Kidney (tissue), 13 donors: ENCODE measurements at regions not wholly inside any gene's neighbourhood (a gene's known extent, or its start where the extent isn't known, plus 50 kb on each side); places are given as distances from the start of the nearest gene placed in this dataset.

ENCODE experiments used
- DNase-seq, 5 donors: peaks; one replicate each; pipeline ENCODE4 v3.0.0-alpha.2; 2013 to 2020
- FAIRE-seq: peaks from 2 replicates; lab custom pipeline; 2012; peaks lifted over from hg19 to GRCh38; lab: Jason Lieb, UNC
- H3K27ac ChIP-seq, 2 donors: one replicate each; pipeline ENCODE4 v1.7.0; 2013; ENCODE audit warnings: low read depth in 2 of 2, low read length in 2 of 2, inconsistent platforms in 1 of 2
- H3K27me3 ChIP-seq: one replicate; pipeline ENCODE4 v1.7.1; 2013; ENCODE audit warnings: low read length, inconsistent platforms; ENCODE audit not compliant: control insufficient read depth, insufficient read depth
- H3K36me3 ChIP-seq, 3 donors: one replicate each; pipeline versions ENCODE4 v1.7.0 to v1.7.1; 2013; ENCODE audit warnings: low read length in 3 of 3, control low read depth in 1 of 3, inconsistent platforms in 1 of 3; ENCODE audit not compliant: insufficient read depth in 3 of 3, control insufficient read depth in 2 of 3
- H3K4me1 ChIP-seq, 3 donors: one replicate each; pipeline versions ENCODE4 v1.7.0 to v1.7.1; 2013; ENCODE audit warnings: low read length in 3 of 3, inconsistent platforms in 1 of 3, low read depth in 1 of 3; ENCODE audit not compliant: control insufficient read depth in 2 of 3, insufficient read depth in 2 of 3
- H3K4me3 ChIP-seq, 3 donors: one replicate each; pipeline versions ENCODE4 v1.7.0 to v1.8.1; 2013; ENCODE audit warnings: low read length in 3 of 3, control low read depth in 1 of 3, inconsistent platforms in 1 of 3
- H3K9ac ChIP-seq, 3 donors: one replicate each; pipeline versions ENCODE4 v1.7.0 to v1.7.1; 2013; ENCODE audit warnings: low read length in 3 of 3, control low read depth in 1 of 3, inconsistent platforms in 1 of 3
- H3K9me3 ChIP-seq, 3 donors: one replicate each; pipeline versions ENCODE4 v1.7.0 to v1.7.1; 2013; ENCODE audit warnings: low read length in 3 of 3, control low read depth in 1 of 3, inconsistent platforms in 1 of 3; ENCODE audit not compliant: control insufficient read depth in 2 of 3, insufficient read depth in 1 of 3
- intact Hi-C: fragments of 100-400 bp; cut with DNase I; formaldehyde crosslinking; loops from one replicate; pipeline ENCODE4 v1.11.1; 2022
- TF ChIP-seq, protein P1 (sequence below): IDR thresholded peaks from 3 replicates; pipeline ENCODE4 v1.5.1; 2012; ENCODE audit warnings: mild to moderate bottlenecking, moderate library complexity, borderline replicate concordance; ENCODE audit not compliant: insufficient read depth; ENCODE audit errors: extremely low read depth
- donor health status: control.
- donor health status: control.
- donor health status: control.
- donor health status: control.
- donor health status: control.
- donor health status: DM: yes; HTN: yes; CAD: no.
- donor health status: Normal renal cell carcinoma (clear cell type).

DNA sequence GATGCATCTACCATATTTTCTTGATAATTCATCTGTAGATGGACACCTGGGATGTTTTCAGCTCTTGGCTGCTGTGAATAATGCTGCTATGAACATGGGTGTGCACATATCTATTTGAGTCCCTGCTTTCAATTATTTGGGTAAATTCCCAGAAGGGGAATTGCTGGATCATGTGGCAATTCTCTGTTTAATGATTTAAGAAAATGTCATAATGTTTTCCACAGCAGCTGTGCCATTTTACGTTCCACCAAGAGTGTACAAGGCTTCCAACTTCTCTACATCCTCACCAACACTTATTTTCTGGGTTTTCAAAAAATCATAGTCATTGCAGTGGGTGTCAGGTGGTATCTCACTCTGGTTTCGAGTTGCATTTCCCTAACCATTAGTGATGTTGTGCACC is 64.4 kb downstream of the NSMCE3 start:
- DNase-seq: no peak
- FAIRE-seq: no peak
- intact Hi-C loops: no loop called here
- Histone ChIP-seq H3K27ac (no peak overlapping the region), H3K4me1 (no peaks in the 10 kb centered on the region), H3K9me3 (no peaks in the 10 kb centered on the region), H3K27me3 (no peaks in the 10 kb centered on the region), H3K9ac (no peak overlapping the region), H3K4me3 (no peak overlapping the region), H3K36me3 (no peaks in the 10 kb centered on the region)
- TF ChIP-seq, protein P1, sequence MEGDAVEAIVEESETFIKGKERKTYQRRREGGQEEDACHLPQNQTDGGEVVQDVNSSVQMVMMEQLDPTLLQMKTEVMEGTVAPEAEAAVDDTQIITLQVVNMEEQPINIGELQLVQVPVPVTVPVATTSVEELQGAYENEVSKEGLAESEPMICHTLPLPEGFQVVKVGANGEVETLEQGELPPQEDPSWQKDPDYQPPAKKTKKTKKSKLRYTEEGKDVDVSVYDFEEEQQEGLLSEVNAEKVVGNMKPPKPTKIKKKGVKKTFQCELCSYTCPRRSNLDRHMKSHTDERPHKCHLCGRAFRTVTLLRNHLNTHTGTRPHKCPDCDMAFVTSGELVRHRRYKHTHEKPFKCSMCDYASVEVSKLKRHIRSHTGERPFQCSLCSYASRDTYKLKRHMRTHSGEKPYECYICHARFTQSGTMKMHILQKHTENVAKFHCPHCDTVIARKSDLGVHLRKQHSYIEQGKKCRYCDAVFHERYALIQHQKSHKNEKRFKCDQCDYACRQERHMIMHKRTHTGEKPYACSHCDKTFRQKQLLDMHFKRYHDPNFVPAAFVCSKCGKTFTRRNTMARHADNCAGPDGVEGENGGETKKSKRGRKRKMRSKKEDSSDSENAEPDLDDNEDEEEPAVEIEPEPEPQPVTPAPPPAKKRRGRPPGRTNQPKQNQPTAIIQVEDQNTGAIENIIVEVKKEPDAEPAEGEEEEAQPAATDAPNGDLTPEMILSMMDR: no peak

DNA sequence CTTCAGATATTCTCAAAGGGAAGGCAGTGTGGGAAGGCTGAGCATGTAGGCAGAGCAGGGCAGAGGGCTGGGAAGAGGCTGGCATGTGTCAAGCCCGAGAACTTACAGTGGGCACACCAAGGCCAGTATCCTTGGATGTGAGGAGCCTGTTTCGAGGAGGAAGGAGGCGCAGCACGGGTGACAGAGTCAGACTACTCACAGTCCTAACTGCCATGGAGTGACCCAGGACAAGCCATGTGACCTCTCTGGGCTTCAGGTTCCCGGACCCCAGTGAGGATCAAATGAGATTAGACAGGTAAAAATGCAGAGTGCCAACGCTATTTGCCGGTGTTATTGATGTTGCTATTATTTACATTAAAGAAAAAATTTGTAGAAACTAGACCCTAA is 65.3 kb downstream of the NSMCE3 start:
- no peak for FAIRE-seq
- no peak overlapping the region for H3K27ac ChIP-seq
- H3K9ac ChIP-seq: no peak overlapping the region

DNA sequence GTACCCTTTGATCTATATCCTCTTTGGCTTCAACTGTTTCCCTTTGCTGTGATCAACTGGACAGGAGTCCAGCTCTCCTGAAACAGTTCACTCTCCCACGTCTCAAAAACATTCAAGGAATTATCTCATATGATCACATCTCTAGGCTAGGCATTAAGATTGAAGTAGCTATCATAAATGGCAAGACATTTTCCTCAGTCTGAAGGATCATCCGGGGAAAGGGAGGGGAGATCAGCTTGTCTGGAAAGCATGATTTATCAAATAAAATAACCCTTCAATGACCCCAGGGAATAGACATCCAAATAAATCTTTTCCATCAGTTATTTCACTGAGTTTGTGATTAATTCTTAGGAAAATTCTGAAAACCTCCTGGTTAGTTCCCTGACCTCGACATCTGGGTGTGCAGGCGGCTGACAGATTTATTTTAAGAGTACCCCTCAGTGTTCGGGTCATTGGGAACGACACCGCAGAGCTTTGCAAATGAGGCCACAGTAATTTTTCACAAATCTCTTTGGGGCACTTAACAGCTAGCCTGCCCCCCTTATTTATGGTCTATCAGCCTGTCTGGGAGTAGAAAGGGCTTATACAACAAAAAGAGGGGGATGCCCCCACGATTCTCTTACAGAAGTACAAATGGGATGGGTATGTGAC is 65.8 kb downstream of the NSMCE3 start:
- TF ChIP-seq, protein P1: no peak
- Histone ChIP-seq H3K36me3 (no peaks in the 10 kb centered on the region), H3K9ac (no peak overlapping the region), H3K4me1 (no peaks in the 10 kb centered on the region), H3K4me3 (no peak overlapping the region), H3K9me3 (no peaks in the 10 kb centered on the region), H3K27me3 (no peaks in the 10 kb centered on the region), H3K27ac (no peak overlapping the region)
- intact Hi-C loops: no loop called here
- DNase-seq (peak in 1 of 5 donors; percentile 7), FAIRE-seq (no peak)

More for the DNA sequence above, 65.3 kb downstream of the NSMCE3 start:
- no peak overlapping the region for H3K4me3 ChIP-seq
- no peaks in the 10 kb centered on the region for H3K4me1 ChIP-seq
- H3K27me3 ChIP-seq: no peaks in the 10 kb centered on the region
- peak in 1 of 5 donors; percentile 2 for DNase-seq
- H3K36me3 ChIP-seq: no peaks in the 10 kb centered on the region
- TF ChIP-seq, protein P1: no peak
- H3K9me3 ChIP-seq: no peaks in the 10 kb centered on the region
- intact Hi-C loops: no loop called here

DNA sequence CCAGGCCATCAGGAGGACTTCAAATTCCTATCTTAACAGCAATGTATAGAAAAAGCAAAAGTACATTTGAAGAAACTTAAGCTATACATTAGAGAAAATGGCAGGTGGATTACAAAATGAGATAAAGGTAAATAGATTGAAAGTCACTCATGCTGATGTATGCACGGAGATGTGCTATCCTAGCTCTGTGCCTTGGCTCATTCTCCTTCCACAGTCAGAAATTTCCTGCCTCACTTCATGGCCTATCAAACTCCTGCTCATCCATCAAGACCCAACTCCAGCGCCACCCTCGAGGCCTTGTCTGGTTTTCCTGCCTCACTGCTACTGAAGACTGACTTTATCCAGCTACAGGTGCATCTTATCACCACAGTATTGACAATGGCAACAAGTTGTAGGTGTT is 72.9 kb downstream of the NSMCE3 start:
- DNase-seq: no peak
- no peaks in the 10 kb centered on the region for H3K9me3 ChIP-seq
- H3K9ac ChIP-seq: no peak overlapping the region
- H3K4me3 ChIP-seq: no peak overlapping the region
- TF ChIP-seq, protein P1: no peak
- no peak overlapping the region for H3K27ac ChIP-seq
- H3K27me3 ChIP-seq: no peaks in the 10 kb centered on the region
- FAIRE-seq: no peak
- H3K36me3 ChIP-seq: no peaks in the 10 kb centered on the region
- no peaks in the 10 kb centered on the region for H3K4me1 ChIP-seq
- intact Hi-C loops: no loop called here
